ENCODE measurements at regions not wholly inside any gene's neighbourhood (a gene's known extent, or its start where the extent isn't known, plus 50 kb on each side); places are given as distances from the start of the nearest gene placed in this dataset.

DNA sequence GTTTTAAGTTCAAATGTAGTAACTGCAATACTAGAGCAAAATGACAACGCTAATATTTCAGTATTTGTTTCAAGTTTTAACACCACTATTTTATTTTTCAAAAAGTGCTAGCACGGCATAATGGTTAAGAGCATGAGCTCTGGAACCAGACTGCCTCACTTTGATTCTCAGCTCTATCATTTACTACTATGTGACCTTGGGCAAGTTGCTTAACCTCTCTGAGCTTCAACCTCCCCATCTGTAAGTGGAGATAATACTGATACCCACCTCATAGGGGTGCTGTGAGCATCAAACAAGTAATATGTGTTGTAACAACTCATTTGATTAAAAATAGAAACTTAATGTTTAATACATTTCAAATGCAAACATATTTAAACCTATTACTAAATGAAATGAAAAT lies 115.4 kb upstream of the NPHP3 start:
- Histone ChIP-seq H3K9me3 (ENCODE audit: low read depth, low read length) (no peaks in the 10 kb centered on the region), H3K27ac (no peak overlapping the region), H3K9ac (ENCODE audit: insufficient read length) (no peak overlapping the region), H3K4me3 (no peak overlapping the region), H3K36me3 (ENCODE audit: insufficient read depth, low read length) (no peaks in the 10 kb centered on the region)
- no peak for DNase-seq (ENCODE audit: low read depth, low spot score)
- no peak for TF ChIP-seq POLR2AphosphoS5 (IDR thresholded peaks at IDR 0.05; ENCODE audit: borderline replicate concordance, low read depth, low read length)
- no peak for TF ChIP-seq FOXP2 (optimal IDR thresholded peaks at IDR 0.05; ENCODE audit: control extremely low read depth, extremely low read length, insufficient read depth)
- TF ChIP-seq EZH2 (IDR thresholded peaks at IDR 0.05): no peak

- no peak for TF ChIP-seq FOXP2 (optimal IDR thresholded peaks at IDR 0.05; ENCODE audit: control extremely low read depth, extremely low read length, insufficient read depth)
- TF ChIP-seq POLR2AphosphoS5 (IDR thresholded peaks at IDR 0.05; ENCODE audit: borderline replicate concordance, low read depth, low read length): no peak
- TF ChIP-seq EZH2 (IDR thresholded peaks at IDR 0.05): no peak
Observed at GRCh38 chr3:132834356-132834755, 112.1 kb upstream of the NPHP3 start.

DNA sequence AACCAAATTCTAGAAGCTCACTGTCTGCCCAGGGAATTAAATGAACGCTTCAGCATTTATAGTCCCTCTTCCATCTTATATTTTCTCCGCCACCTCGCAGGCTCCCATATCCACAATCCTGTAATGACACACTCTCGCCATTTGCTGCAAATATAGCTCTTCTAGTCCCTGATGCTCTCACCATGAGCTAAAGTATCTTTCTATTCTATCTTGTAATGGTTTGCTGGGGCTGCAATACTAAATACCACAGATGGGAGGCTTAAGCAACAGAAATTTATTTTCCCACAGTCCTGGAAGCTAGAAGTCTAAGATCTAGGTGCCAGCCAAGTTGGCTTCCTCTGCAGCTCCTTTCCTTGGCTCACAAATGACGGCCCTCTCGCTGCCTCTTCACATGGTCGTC lies 106.9 kb upstream of the NPHP3 start:
- Histone ChIP-seq H3K27ac (no peak overlapping the region), H3K4me3 (no peak overlapping the region), H3K9me3 (ENCODE audit: low read depth, low read length) (no peaks in the 10 kb centered on the region), H3K9ac (ENCODE audit: insufficient read length) (no peak overlapping the region), H3K36me3 (ENCODE audit: insufficient read depth, low read length) (no peaks in the 10 kb centered on the region)
- DNase-seq (ENCODE audit: low read depth, low spot score): no peak
- TF ChIP-seq POLR2AphosphoS5 (IDR thresholded peaks at IDR 0.05; ENCODE audit: borderline replicate concordance, low read depth, low read length): no peak
- no peak for TF ChIP-seq EZH2 (IDR thresholded peaks at IDR 0.05)
- TF ChIP-seq FOXP2 (optimal IDR thresholded peaks at IDR 0.05; ENCODE audit: control extremely low read depth, extremely low read length, insufficient read depth): no peak

More at GRCh38 chr3:132834356-132834755, 112.1 kb upstream of the NPHP3 start:
- Histone ChIP-seq H3K36me3 (ENCODE audit: insufficient read depth, low read length) (no peaks in the 10 kb centered on the region), H3K9me3 (ENCODE audit: low read depth, low read length) (no peaks in the 10 kb centered on the region), H3K9ac (ENCODE audit: insufficient read length) (no peak overlapping the region), H3K27ac (no peak overlapping the region), H3K4me3 (no peak overlapping the region)
- DNase-seq (ENCODE audit: low read depth, low spot score): no peak

- no peak for TF ChIP-seq EZH2 (IDR thresholded peaks at IDR 0.05)
- no peak for TF ChIP-seq POLR2AphosphoS5 (IDR thresholded peaks at IDR 0.05; ENCODE audit: borderline replicate concordance, low read depth, low read length)
- TF ChIP-seq FOXP2 (optimal IDR thresholded peaks at IDR 0.05; ENCODE audit: control extremely low read depth, extremely low read length, insufficient read depth): no peak
- Histone ChIP-seq H3K9ac (ENCODE audit: insufficient read length) (no peak overlapping the region), H3K4me3 (no peak overlapping the region), H3K9me3 (ENCODE audit: low read depth, low read length) (no peaks in the 10 kb centered on the region), H3K36me3 (ENCODE audit: insufficient read depth, low read length) (no peaks in the 10 kb centered on the region), H3K27ac (no peak overlapping the region)
- DNase-seq (ENCODE audit: low read depth, low spot score): no peak
Observed at GRCh38 chr3:132822837-132823236, 100.6 kb upstream of the NPHP3 start.

DNA sequence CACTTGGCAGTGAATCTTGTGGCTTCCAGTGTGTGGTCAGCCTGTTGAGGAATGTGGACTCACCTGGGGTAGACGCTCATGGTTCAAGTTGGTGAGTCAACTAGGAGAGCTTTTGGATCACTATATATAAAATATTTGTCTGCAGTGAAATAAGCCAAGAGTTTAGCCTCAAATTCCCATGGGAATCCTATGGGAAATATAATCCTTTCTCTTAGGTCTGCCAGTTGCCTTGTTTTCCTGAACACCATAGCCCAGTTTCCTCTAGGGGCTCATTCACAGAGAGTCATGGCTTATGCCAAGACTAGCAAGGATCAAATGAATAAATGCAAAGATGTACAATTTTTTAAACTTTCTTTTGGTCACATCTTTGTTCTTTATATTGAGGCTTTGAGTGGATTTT lies 100.1 kb upstream of the NPHP3 start:
- H3K9ac ChIP-seq (ENCODE audit: insufficient read length): no peak overlapping the region
- H3K36me3 ChIP-seq (ENCODE audit: insufficient read depth, low read length): no peaks in the 10 kb centered on the region
- no peak overlapping the region for H3K27ac ChIP-seq
- DNase-seq (ENCODE audit: low read depth, low spot score): no peak
- no peak for TF ChIP-seq POLR2AphosphoS5 (IDR thresholded peaks at IDR 0.05; ENCODE audit: borderline replicate concordance, low read depth, low read length)
- no peak for TF ChIP-seq FOXP2 (optimal IDR thresholded peaks at IDR 0.05; ENCODE audit: control extremely low read depth, extremely low read length, insufficient read depth)
- TF ChIP-seq EZH2 (IDR thresholded peaks at IDR 0.05): no peak
- H3K4me3 ChIP-seq: no peak overlapping the region
- H3K9me3 ChIP-seq (ENCODE audit: low read depth, low read length): no peaks in the 10 kb centered on the region

- TF ChIP-seq EZH2 (IDR thresholded peaks at IDR 0.05): no peak
- TF ChIP-seq POLR2AphosphoS5 (IDR thresholded peaks at IDR 0.05; ENCODE audit: borderline replicate concordance, low read depth, low read length): no peak
- no peaks in the 10 kb centered on the region for H3K9me3 ChIP-seq (ENCODE audit: low read depth, low read length)
- H3K9ac ChIP-seq (ENCODE audit: insufficient read length): no peak overlapping the region
Observed at GRCh38 chr3:132821314-132821713, 99.1 kb upstream of the NPHP3 start.

GRCh38 chr3:132818251-132818650 lies 96.0 kb upstream of the NPHP3 start:
- Histone ChIP-seq H3K27ac (no peak overlapping the region), H3K9me3 (ENCODE audit: low read depth, low read length) (no peaks in the 10 kb centered on the region), H3K4me3 (no peak overlapping the region), H3K36me3 (ENCODE audit: insufficient read depth, low read length) (no peaks in the 10 kb centered on the region), H3K9ac (ENCODE audit: insufficient read length) (no peak overlapping the region)
- TF ChIP-seq FOXP2 (optimal IDR thresholded peaks at IDR 0.05; ENCODE audit: control extremely low read depth, extremely low read length, insufficient read depth): no peak
- TF ChIP-seq POLR2AphosphoS5 (IDR thresholded peaks at IDR 0.05; ENCODE audit: borderline replicate concordance, low read depth, low read length): no peak
- TF ChIP-seq EZH2 (IDR thresholded peaks at IDR 0.05): no peak
- DNase-seq (ENCODE audit: low read depth, low spot score): no peak

More at GRCh38 chr3:132821314-132821713, 99.1 kb upstream of the NPHP3 start:
- Histone ChIP-seq H3K27ac (no peak overlapping the region), H3K4me3 (no peak overlapping the region), H3K36me3 (ENCODE audit: insufficient read depth, low read length) (no peaks in the 10 kb centered on the region)
- DNase-seq (ENCODE audit: low read depth, low spot score): no peak

- H3K9ac ChIP-seq (ENCODE audit: insufficient read length): no peak overlapping the region
Observed at GRCh38 chr3:132817646-132818177, 95.5 kb upstream of the NPHP3 start.

DNA sequence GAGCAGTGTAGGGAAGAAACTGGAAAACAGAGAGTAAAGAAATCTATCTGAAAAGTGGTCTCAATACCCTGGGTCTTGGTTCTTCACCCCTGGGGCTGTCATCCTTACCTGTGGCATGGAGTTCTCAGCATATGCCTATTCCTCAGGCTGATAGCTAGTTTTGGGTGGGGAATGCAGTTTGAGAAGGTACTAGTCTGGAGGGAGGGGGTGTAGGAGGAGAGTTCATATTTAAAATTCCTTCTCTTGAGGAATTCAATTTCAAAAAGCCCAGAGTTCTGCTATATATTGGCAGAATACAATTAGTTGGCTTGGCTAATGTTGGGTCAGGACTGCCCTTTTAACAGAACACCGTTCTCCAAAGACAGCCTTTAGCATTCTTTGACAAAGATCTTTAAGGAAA lies 82.9 kb upstream of the NPHP3 start:
- no peak overlapping the region for H3K9ac ChIP-seq (ENCODE audit: insufficient read length)
- DNase-seq (ENCODE audit: low read depth, low spot score): no peak
- no peaks in the 10 kb centered on the region for H3K9me3 ChIP-seq (ENCODE audit: low read depth, low read length)
- no peak overlapping the region for H3K4me3 ChIP-seq
- no peaks in the 10 kb centered on the region for H3K36me3 ChIP-seq (ENCODE audit: insufficient read depth, low read length)
- H3K27ac ChIP-seq: no peak overlapping the region
- TF ChIP-seq EZH2 (IDR thresholded peaks at IDR 0.05): no peak
- TF ChIP-seq FOXP2 (optimal IDR thresholded peaks at IDR 0.05; ENCODE audit: control extremely low read depth, extremely low read length, insufficient read depth): no peak
- TF ChIP-seq POLR2AphosphoS5 (IDR thresholded peaks at IDR 0.05; ENCODE audit: borderline replicate concordance, low read depth, low read length): no peak

More at GRCh38 chr3:132817646-132818177, 95.5 kb upstream of the NPHP3 start:
- Histone ChIP-seq H3K27ac (no peak overlapping the region), H3K36me3 (ENCODE audit: insufficient read depth, low read length) (no peaks in the 10 kb centered on the region), H3K4me3 (no peak overlapping the region), H3K9me3 (ENCODE audit: low read depth, low read length) (no peaks in the 10 kb centered on the region)
- DNase-seq (ENCODE audit: low read depth, low spot score): no peak
- TF ChIP-seq EZH2 (IDR thresholded peaks at IDR 0.05) (no peak), FOXP2 (optimal IDR thresholded peaks at IDR 0.05; ENCODE audit: control extremely low read depth, extremely low read length, insufficient read depth) (no peak), POLR2AphosphoS5 (IDR thresholded peaks at IDR 0.05; ENCODE audit: borderline replicate concordance, low read depth, low read length) (no peak)

Data from SK-N-MC (cell line).